Esophagus muscularis mucosa (tissue), 3 donors: ENCODE measurements at regions not wholly inside any gene's neighbourhood (a gene's known extent, or its start where the extent isn't known, plus 50 kb on each side); places are given as distances from the start of the nearest gene placed in this dataset.
"Not testable (repeated sequence)": the region's sequence is repeated elsewhere in the genome, so short reads cannot be mapped to it uniquely, and the experiment has no call there.

Experiments used
- POLR2A ChIP-seq: fragments of 450-650 bp; IDR thresholded peaks from one replicate; pipeline ENCODE4 v1.6.1; 2017; ENCODE audit warnings: antibody characterized with exemption, moderate library complexity, mild to moderate bottlenecking, low read depth
- TF ChIP-seq, protein P1 (sequence below), 3 experiments: fragments of 200-600 bp in 2 of 3; fragments of 450-650 bp in 1 of 3; sonication (generic) in 2 of 3; IDR thresholded peaks; one replicate each; pipeline ENCODE4 v1.5.1; 2017 to 2019; ENCODE audit warnings: antibody characterized with exemption in 3 of 3, mild to moderate bottlenecking in 2 of 3, moderate library complexity in 1 of 3

GRCh38 chrY:18836643-18837042, 63.1 kb upstream of the HSFY2 start:
- TF ChIP-seq, protein P1, sequence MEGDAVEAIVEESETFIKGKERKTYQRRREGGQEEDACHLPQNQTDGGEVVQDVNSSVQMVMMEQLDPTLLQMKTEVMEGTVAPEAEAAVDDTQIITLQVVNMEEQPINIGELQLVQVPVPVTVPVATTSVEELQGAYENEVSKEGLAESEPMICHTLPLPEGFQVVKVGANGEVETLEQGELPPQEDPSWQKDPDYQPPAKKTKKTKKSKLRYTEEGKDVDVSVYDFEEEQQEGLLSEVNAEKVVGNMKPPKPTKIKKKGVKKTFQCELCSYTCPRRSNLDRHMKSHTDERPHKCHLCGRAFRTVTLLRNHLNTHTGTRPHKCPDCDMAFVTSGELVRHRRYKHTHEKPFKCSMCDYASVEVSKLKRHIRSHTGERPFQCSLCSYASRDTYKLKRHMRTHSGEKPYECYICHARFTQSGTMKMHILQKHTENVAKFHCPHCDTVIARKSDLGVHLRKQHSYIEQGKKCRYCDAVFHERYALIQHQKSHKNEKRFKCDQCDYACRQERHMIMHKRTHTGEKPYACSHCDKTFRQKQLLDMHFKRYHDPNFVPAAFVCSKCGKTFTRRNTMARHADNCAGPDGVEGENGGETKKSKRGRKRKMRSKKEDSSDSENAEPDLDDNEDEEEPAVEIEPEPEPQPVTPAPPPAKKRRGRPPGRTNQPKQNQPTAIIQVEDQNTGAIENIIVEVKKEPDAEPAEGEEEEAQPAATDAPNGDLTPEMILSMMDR (IDR thresholded peaks at IDR 0.05) = not testable (repeated sequence)
- not testable (repeated sequence) for TF ChIP-seq POLR2A
